Neural progenitor cell (in vitro differentiated cells): ENCODE measurements at regions not wholly inside any gene's neighbourhood (a gene's known extent, or its start where the extent isn't known, plus 50 kb on each side); places are given as distances from the start of the nearest gene placed in this dataset.

Source experiments
- DNase-seq: peaks from one replicate; pipeline ENCODE4 v3.0.0-alpha.2; 2016; ENCODE audit warnings: low spot score
- H2AFZ ChIP-seq: fragments of 200-600 bp; sonication (generic); replicated peaks from 2 replicates; pipeline ENCODE4 v1.6.1; 2016; ENCODE audit warnings: antibody characterized with exemption
- H3F3A ChIP-seq: fragments of 200-600 bp; sonication (generic); 2 replicates; pipeline ENCODE4 v1.6.1; 2016; ENCODE audit warnings: antibody characterized with exemption, low read depth
- H3K27ac ChIP-seq: fragments of 200-600 bp; sonication (generic); 2 replicates; pipeline ENCODE4 v1.5.1; 2016; ENCODE audit warnings: mild to moderate bottlenecking
- H3K27me3 ChIP-seq: fragments of 200-600 bp; sonication (generic); 2 replicates; pipeline ENCODE4 v1.6.1; 2016; ENCODE audit warnings: mild to moderate bottlenecking, moderate library complexity
- H3K36me3 ChIP-seq: fragments of 200-600 bp; sonication (generic); 2 replicates; pipeline ENCODE4 v1.5.1; 2016
- H3K4me1 ChIP-seq: fragments of 200-600 bp; sonication (generic); 2 replicates; pipeline ENCODE4 v1.6.1; 2016; ENCODE audit warnings: mixed run types
- H3K4me2 ChIP-seq: fragments of 200-600 bp; sonication (generic); 2 replicates; pipeline ENCODE4 v1.6.1; 2016
- H3K4me3 ChIP-seq: fragments of 200-600 bp; sonication (generic); 2 replicates; pipeline ENCODE4 v1.5.1; 2016
- H3K79me2 ChIP-seq: fragments of 200-600 bp; sonication (generic); 2 replicates; pipeline ENCODE4 v1.6.1; 2016; ENCODE audit warnings: low read depth
- H3K9ac ChIP-seq: fragments of 200-600 bp; sonication (generic); 2 replicates; pipeline ENCODE4 v1.6.1; 2016
- H3K9me3 ChIP-seq: fragments of 200-600 bp; sonication (generic); 2 replicates; pipeline ENCODE4 v1.5.1; 2016; ENCODE audit warnings: low read depth
- H4K20me1 ChIP-seq: fragments of 200-600 bp; sonication (generic); 2 replicates; pipeline ENCODE4 v1.6.1; 2016; ENCODE audit warnings: low read depth
- H3K27ac Mint-ChIP-seq: 3 replicates; pipeline ENCODE4 v1.8.0; 2021; ENCODE audit warnings: mixed read lengths
- H3K27me3 Mint-ChIP-seq: 2 replicates; pipeline ENCODE4 v1.8.0; 2022; ENCODE audit warnings: low read depth, mild to moderate bottlenecking, inconsistent platforms, moderate library complexity, mixed read lengths; ENCODE audit not compliant: insufficient read depth
- H3K36me3 Mint-ChIP-seq: 3 replicates; pipeline ENCODE4 v1.8.0; 2021; ENCODE audit warnings: mixed read lengths
- H3K4me1 Mint-ChIP-seq: 3 replicates; pipeline ENCODE4 v1.8.0; 2021; ENCODE audit warnings: mixed read lengths
- H3K4me3 Mint-ChIP-seq: 3 replicates; pipeline ENCODE4 v1.8.0; 2021; ENCODE audit warnings: mild to moderate bottlenecking, moderate library complexity, mixed read lengths
- H3K9me3 Mint-ChIP-seq: 3 replicates; pipeline ENCODE4 v1.8.0; 2020; ENCODE audit warnings: mixed read lengths
- EZH2 ChIP-seq: fragments of 200-600 bp; sonication (generic); IDR thresholded peaks from 2 replicates; pipeline ENCODE4 v1.6.1; 2017; ENCODE audit warnings: antibody characterized with exemption, mild to moderate bottlenecking, moderate library complexity
- EZH2phosphoT487 ChIP-seq: fragments of 200-600 bp; sonication (generic); IDR thresholded peaks from 2 replicates; pipeline ENCODE4 v1.6.1; 2017; ENCODE audit warnings: antibody characterized with exemption
- TF ChIP-seq, protein P1 (sequence below): fragments of 200-600 bp; sonication (generic); IDR thresholded peaks from 2 replicates; pipeline ENCODE4 v1.5.1; 2017; ENCODE audit warnings: antibody characterized with exemption, mild to moderate bottlenecking

DNA sequence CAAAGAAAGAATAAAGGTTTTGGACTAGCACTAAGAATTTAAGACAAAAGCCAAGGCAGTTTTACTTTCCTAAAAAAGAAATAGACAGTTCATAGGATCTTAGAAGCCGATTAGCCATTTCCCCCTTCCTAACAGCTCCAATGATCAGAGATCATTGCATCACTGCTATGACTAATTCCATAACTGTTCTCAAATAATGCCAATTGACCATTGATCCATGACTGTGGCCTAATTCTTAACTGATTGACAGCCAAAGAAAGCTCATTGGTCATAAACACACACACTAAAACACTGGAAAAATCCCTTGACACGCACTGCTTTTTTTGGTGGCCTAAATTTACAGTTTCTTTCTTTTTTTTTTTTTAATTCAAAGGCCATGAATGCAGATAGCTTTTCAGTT is 345.0 kb upstream of the ACVR2A start:
- Mint-ChIP-seq H3K4me3 (no peak overlapping the region), H3K36me3 (no peaks in the 10 kb centered on the region), H3K4me1 (no peaks in the 10 kb centered on the region), H3K9me3 (peaks cover 1% of the 10 kb centered on the region), H3K27me3 (no peaks in the 10 kb centered on the region), H3K27ac (no peak overlapping the region)
- no peaks in the 10 kb centered on the region for H3K9me3 ChIP-seq
- no peak overlapping the region for H3K4me3 ChIP-seq
- no peaks in the 10 kb centered on the region for H3K36me3 ChIP-seq
- H3K4me1 ChIP-seq, result no peaks in the 10 kb centered on the region
- H3K9ac ChIP-seq, result no peak overlapping the region
- H3K27ac ChIP-seq, result no peak overlapping the region
- no peaks in the 10 kb centered on the region for H3K79me2 ChIP-seq
- no peak for DNase-seq
- no peaks in the 10 kb centered on the region for H4K20me1 ChIP-seq
- no peak overlapping the region for H2AFZ ChIP-seq
- TF ChIP-seq, protein P1, sequence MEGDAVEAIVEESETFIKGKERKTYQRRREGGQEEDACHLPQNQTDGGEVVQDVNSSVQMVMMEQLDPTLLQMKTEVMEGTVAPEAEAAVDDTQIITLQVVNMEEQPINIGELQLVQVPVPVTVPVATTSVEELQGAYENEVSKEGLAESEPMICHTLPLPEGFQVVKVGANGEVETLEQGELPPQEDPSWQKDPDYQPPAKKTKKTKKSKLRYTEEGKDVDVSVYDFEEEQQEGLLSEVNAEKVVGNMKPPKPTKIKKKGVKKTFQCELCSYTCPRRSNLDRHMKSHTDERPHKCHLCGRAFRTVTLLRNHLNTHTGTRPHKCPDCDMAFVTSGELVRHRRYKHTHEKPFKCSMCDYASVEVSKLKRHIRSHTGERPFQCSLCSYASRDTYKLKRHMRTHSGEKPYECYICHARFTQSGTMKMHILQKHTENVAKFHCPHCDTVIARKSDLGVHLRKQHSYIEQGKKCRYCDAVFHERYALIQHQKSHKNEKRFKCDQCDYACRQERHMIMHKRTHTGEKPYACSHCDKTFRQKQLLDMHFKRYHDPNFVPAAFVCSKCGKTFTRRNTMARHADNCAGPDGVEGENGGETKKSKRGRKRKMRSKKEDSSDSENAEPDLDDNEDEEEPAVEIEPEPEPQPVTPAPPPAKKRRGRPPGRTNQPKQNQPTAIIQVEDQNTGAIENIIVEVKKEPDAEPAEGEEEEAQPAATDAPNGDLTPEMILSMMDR, result no peak
- no peak for TF ChIP-seq EZH2phosphoT487
- no peak for TF ChIP-seq EZH2
- no peaks in the 10 kb centered on the region for H3K27me3 ChIP-seq
- no peak overlapping the region for H3K4me2 ChIP-seq
- H3F3A ChIP-seq, result no peaks in the 10 kb centered on the region

DNA sequence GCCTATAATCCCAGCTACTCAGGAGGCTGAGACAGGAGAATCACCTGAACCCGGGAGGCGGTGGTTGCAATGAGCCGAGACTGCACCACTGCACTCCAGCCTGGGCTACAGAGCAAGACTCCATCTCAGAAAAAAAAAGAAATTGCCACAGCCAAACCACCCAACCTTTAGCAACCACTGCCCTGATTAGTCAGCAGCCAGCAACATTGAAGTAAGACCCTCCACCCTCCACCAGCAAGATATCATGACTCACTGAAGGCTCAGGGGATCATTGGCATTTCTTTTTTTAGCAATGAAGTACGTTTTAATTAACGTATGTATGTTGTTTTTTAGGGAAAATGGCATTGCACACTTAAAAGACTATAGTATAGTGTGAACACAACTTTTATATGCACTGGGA is 349.1 kb upstream of the ACVR2A start:
- DNase-seq, result no peak
- Histone ChIP-seq H4K20me1 (no peaks in the 10 kb centered on the region), H3F3A (no peaks in the 10 kb centered on the region), H3K9ac (no peak overlapping the region), H3K4me3 (no peak overlapping the region), H3K27me3 (no peaks in the 10 kb centered on the region), H3K27ac (no peak overlapping the region), H3K36me3 (no peaks in the 10 kb centered on the region), H3K4me1 (peaks cover 4% of the 10 kb centered on the region), H3K4me2 (no peak overlapping the region), H3K79me2 (no peaks in the 10 kb centered on the region), H2AFZ (no peak overlapping the region), H3K9me3 (no peaks in the 10 kb centered on the region)
- H3K27me3 Mint-ChIP-seq, result no peaks in the 10 kb centered on the region
- H3K9me3 Mint-ChIP-seq, result peaks cover 2% of the 10 kb centered on the region
- no peaks in the 10 kb centered on the region for H3K36me3 Mint-ChIP-seq
- H3K27ac Mint-ChIP-seq, result no peak overlapping the region
- no peak overlapping the region for H3K4me3 Mint-ChIP-seq
- TF ChIP-seq EZH2phosphoT487 (no peak), EZH2 (no peak)
- TF ChIP-seq, protein P1, result no peak
- no peaks in the 10 kb centered on the region for H3K4me1 Mint-ChIP-seq

DNA sequence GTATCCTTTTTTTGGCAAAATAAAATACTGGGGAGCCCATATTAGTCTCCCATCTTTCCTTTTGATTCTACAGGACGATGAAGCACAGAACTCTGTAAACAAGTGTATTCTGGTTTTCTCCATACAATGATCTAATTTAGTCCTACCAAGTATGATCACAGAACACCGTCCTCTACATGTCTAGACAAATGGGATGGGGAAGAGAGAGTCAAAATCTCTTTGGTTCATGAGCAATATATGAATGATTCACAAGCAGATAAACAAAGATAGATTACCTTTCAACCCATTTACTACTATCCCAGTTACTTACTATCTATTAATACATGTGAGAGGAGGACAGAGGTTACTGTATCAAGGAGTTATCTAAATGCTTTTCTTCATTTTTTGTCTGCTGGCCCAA is 352.4 kb upstream of the ACVR2A start:
- Mint-ChIP-seq H3K4me1 (peaks cover 10% of the 10 kb centered on the region), H3K27me3 (no peaks in the 10 kb centered on the region), H3K36me3 (no peaks in the 10 kb centered on the region), H3K4me3 (no peak overlapping the region), H3K9me3 (peaks cover 2% of the 10 kb centered on the region), H3K27ac (no peak overlapping the region)
- Histone ChIP-seq H2AFZ (no peak overlapping the region), H3K9me3 (no peaks in the 10 kb centered on the region), H3K4me1 (peaks cover 24% of the 10 kb centered on the region), H3K9ac (no peak overlapping the region), H3K4me2 (no peak overlapping the region), H3K36me3 (no peaks in the 10 kb centered on the region), H3K4me3 (no peak overlapping the region), H3K27ac (no peak overlapping the region), H3K79me2 (no peaks in the 10 kb centered on the region), H3F3A (peaks cover 4% of the 10 kb centered on the region), H3K27me3 (no peaks in the 10 kb centered on the region), H4K20me1 (no peaks in the 10 kb centered on the region)
- TF ChIP-seq EZH2phosphoT487, result no peak
- TF ChIP-seq, protein P1, result no peak
- no peak for DNase-seq

DNA sequence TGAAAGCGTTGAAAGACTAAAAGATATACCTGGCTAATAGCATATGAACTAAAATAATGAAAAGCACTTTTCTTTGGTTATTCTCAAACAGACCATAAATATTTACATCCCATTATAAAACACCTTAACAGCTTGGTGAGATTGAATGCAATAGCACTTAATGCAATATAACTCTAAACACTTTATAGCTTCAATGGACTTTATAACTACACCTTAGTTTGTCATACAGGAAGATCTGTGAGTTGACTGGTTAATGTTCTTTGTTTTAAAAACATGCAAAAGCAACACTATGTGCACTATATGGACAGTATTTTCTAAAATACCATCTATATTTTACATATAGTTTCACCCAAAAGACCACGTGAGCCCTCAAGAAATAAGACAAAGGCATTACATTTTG is 353.3 kb upstream of the ACVR2A start:
- no peak for TF ChIP-seq EZH2
- no peak for TF ChIP-seq EZH2phosphoT487
- TF ChIP-seq, protein P1, result no peak
- H3K27ac Mint-ChIP-seq, result no peak overlapping the region

More for the DNA sequence above, 353.3 kb upstream of the ACVR2A start:
- Mint-ChIP-seq H3K4me3 (no peak overlapping the region), H3K4me1 (peaks cover 11% of the 10 kb centered on the region), H3K27me3 (no peaks in the 10 kb centered on the region), H3K36me3 (no peaks in the 10 kb centered on the region), H3K9me3 (peaks cover 2% of the 10 kb centered on the region)
- Histone ChIP-seq H3K4me3 (no peak overlapping the region), H3K27me3 (no peaks in the 10 kb centered on the region), H3K4me1 (peaks cover 29% of the 10 kb centered on the region), H3K36me3 (no peaks in the 10 kb centered on the region), H3K9ac (no peak overlapping the region), H2AFZ (no peak overlapping the region), H3K27ac (no peak overlapping the region), H3K4me2 (no peak overlapping the region), H3K79me2 (no peaks in the 10 kb centered on the region), H3K9me3 (no peaks in the 10 kb centered on the region), H3F3A (peaks cover 8% of the 10 kb centered on the region), H4K20me1 (no peaks in the 10 kb centered on the region)
- DNase-seq, result no peak
